SK-N-SH (cell line): ENCODE measurements at regions not wholly inside any gene's neighbourhood (a gene's known extent, or its start where the extent isn't known, plus 50 kb on each side); places are given as distances from the start of the nearest gene placed in this dataset.

Source experiments
- CTCF ChIA-PET: fragments of 300-600, 350-600 bp; formaldehyde crosslinking; extraction: SDS; loops from one replicate; lab custom pipeline; 2021; lab: Yijun Ruan, JAX
- POLR2A ChIA-PET: fragments of 350-600 bp; sonication (Branson Sonifier 250); formaldehyde crosslinking; extraction: SDS; loops from one replicate; lab custom pipeline; 2020; ENCODE audit warnings: antibody characterized with exemption, inconsistent platforms; lab: Yijun Ruan, JAX
- DNase-seq: peaks from one replicate; pipeline ENCODE4 v3.0.0; 2012
- H2AFZ ChIP-seq: fragments of 200-600 bp; sonication (generic); 2 replicates; pipeline ENCODE4 v1.8.1; 2016; ENCODE audit warnings: antibody characterized with exemption, mild to moderate bottlenecking, low read depth
- H3F3A ChIP-seq: fragments of 200-600 bp; sonication (generic); replicated peaks from 2 replicates; pipeline ENCODE3; 2016; ENCODE audit warnings: antibody characterized with exemption, mild to moderate bottlenecking; ENCODE audit not compliant: insufficient read depth
- H3K27ac ChIP-seq, 2 experiments: fragments of 200-500 bp in 1 of 2; fragments of 200-600 bp in 1 of 2; sonication (Bioruptor generic) in 1 of 2; sonication (generic), shearing (Covaris generic) in 1 of 2; 2 replicates each; pipeline versions ENCODE4 v1.5.1 to v1.6.1; 2014 to 2016; ENCODE audit warnings: low read depth in 2 of 2, inconsistent platforms in 1 of 2, low read length in 1 of 2, mild to moderate bottlenecking in 1 of 2, mixed read lengths in 1 of 2
- H3K27me3 ChIP-seq: fragments of 200-600 bp; sonication (generic), shearing (Covaris generic); 2 replicates; pipeline ENCODE4 v1.6.1; 2016; ENCODE audit warnings: mixed run types; ENCODE audit not compliant: insufficient read depth
- H3K36me3 ChIP-seq, 2 experiments: fragments of 200-500 bp in 1 of 2; fragments of 200-600 bp in 1 of 2; sonication (Bioruptor generic) in 1 of 2; sonication (generic) in 1 of 2; replicated peaks in 1 of 2; 2 replicates each; pipeline versions ENCODE3 to v1.5.1; 2014 to 2016; ENCODE audit warnings: low read length in 1 of 2, mild to moderate bottlenecking in 1 of 2; ENCODE audit not compliant: insufficient read depth in 2 of 2, control insufficient read depth in 1 of 2
- H3K4me1 ChIP-seq, 2 experiments: fragments of 200-500 bp in 1 of 2; fragments of 200-600 bp in 1 of 2; sonication (Bioruptor generic) in 1 of 2; sonication (generic), shearing (Covaris generic) in 1 of 2; 2 replicates each; pipeline versions ENCODE4 v1.5.1 to v1.6.1; 2014 to 2016; ENCODE audit warnings: low read depth in 1 of 2, low read length in 1 of 2, mixed run types in 1 of 2; ENCODE audit not compliant: insufficient read depth in 2 of 2, control insufficient read depth in 1 of 2
- H3K4me2 ChIP-seq: fragments of 200-600 bp; sonication (generic), shearing (Covaris generic); 2 replicates; pipeline ENCODE4 v1.6.1; 2017; ENCODE audit warnings: mixed run types
- H3K4me3 ChIP-seq, 2 experiments: fragments of 200-500 bp in 1 of 2; fragments of 200-600 bp in 1 of 2; sonication (Bioruptor generic) in 1 of 2; sonication (generic), shearing (Covaris generic) in 1 of 2; 2 replicates each; pipeline versions ENCODE4 v1.5.1 to v1.8.1; 2014 to 2016; ENCODE audit warnings: low read depth in 2 of 2, inconsistent platforms in 1 of 2, low read length in 1 of 2, mild to moderate bottlenecking in 1 of 2, mixed read lengths in 1 of 2, moderate library complexity in 1 of 2
- H3K79me2 ChIP-seq: fragments of 200-600 bp; sonication (generic); 2 replicates; pipeline ENCODE4 v1.8.1; 2017; ENCODE audit warnings: mild to moderate bottlenecking; ENCODE audit not compliant: insufficient read depth
- H3K9ac ChIP-seq: fragments of 200-600 bp; sonication (generic); 2 replicates; pipeline ENCODE4 v1.6.1; 2017; ENCODE audit warnings: mixed run types
- H3K9me2 ChIP-seq: fragments of 200-600 bp; sonication (generic); 2 replicates; pipeline ENCODE4 v1.6.1; 2017; ENCODE audit warnings: mixed run types
- H3K9me3 ChIP-seq: fragments of 200-600 bp; sonication (generic); 2 replicates; pipeline ENCODE4 v1.6.1; 2017; ENCODE audit warnings: mixed run types, mild to moderate bottlenecking, moderate library complexity
- H4K20me1 ChIP-seq: fragments of 200-600 bp; sonication (generic); 2 replicates; pipeline ENCODE4 v1.6.1; 2017; ENCODE audit warnings: mild to moderate bottlenecking, mixed run types; ENCODE audit not compliant: insufficient read depth
- CHD2 ChIP-seq: fragments of 150-350 bp; IDR thresholded peaks from 2 replicates; pipeline ENCODE4 v1.6.1; 2018; ENCODE audit warnings: low read length; ENCODE audit not compliant: partially characterized antibody
- ELF1 ChIP-seq: IDR thresholded peaks from 2 replicates; pipeline ENCODE4 v1.4.0; 2012
- EP300 ChIP-seq, 2 experiments: IDR thresholded peaks; 2 replicates each; pipeline versions ENCODE4 v1.4.0 to v1.6.1; 2012; ENCODE audit warnings: borderline replicate concordance in 1 of 2, low read depth in 1 of 2, low read length in 1 of 2
- FOSL2 ChIP-seq: IDR thresholded peaks from 2 replicates; pipeline ENCODE4 v1.4.0; 2012; ENCODE audit warnings: low read depth, mild to moderate bottlenecking, moderate library complexity, borderline replicate concordance
- FOXJ3 ChIP-seq: sonication (generic); formaldehyde crosslinking; IDR thresholded peaks from 2 replicates; pipeline ENCODE4 v1.5.1; 2020; ENCODE audit warnings: mild to moderate bottlenecking, missing genetic modification reagents
- GABPA ChIP-seq: IDR thresholded peaks from 2 replicates; pipeline ENCODE4 v1.4.0; 2012; ENCODE audit warnings: low read depth, mild to moderate bottlenecking
- JUND ChIP-seq: IDR thresholded peaks from 2 replicates; pipeline ENCODE4 v1.4.0; 2012
- MXI1 ChIP-seq: IDR thresholded peaks from 2 replicates; pipeline ENCODE4 v1.6.1; 2012; ENCODE audit warnings: mild to moderate bottlenecking, low read depth, low read length, improper control_type of control experiment
- NFIC ChIP-seq: IDR thresholded peaks from 2 replicates; pipeline ENCODE4 v1.4.0; 2012; ENCODE audit warnings: borderline replicate concordance
- POLR2AphosphoS5 ChIP-seq: IDR thresholded peaks from 2 replicates; pipeline ENCODE4 v1.6.1; 2012; ENCODE audit warnings: low read depth, low read length
- RCOR1 ChIP-seq: fragments of 150-350 bp; IDR thresholded peaks from 2 replicates; pipeline ENCODE4 v1.6.1; 2017; ENCODE audit warnings: antibody characterized with exemption, low read length
- RXRA ChIP-seq: IDR thresholded peaks from 2 replicates; pipeline ENCODE4 v1.4.0; 2012; ENCODE audit warnings: low read depth, mild to moderate bottlenecking, borderline replicate concordance
- SMC3 ChIP-seq: IDR thresholded peaks from 2 replicates; pipeline ENCODE4 v1.6.1; 2012; ENCODE audit warnings: low read depth, low read length, improper control_type of control experiment
- TAF1 ChIP-seq: IDR thresholded peaks from 2 replicates; pipeline ENCODE4 v1.6.1; 2012; ENCODE audit warnings: low read depth, mild to moderate bottlenecking, low read length, moderate library complexity, borderline replicate concordance
- TEAD4 ChIP-seq: IDR thresholded peaks from 2 replicates; pipeline ENCODE4 v1.4.0; 2012; ENCODE audit warnings: mild to moderate bottlenecking, borderline replicate concordance; ENCODE audit not compliant: insufficient read depth
- WGBS: methylation state at CpG from one replicate; pipeline ENCODE4 v1.1.6; 2017; ENCODE audit warnings: low lambda C conversion rate; 5-methylcytosine and 5-hydroxymethylcytosine counted together
- TF ChIP-seq, protein P1 (sequence below): IDR thresholded peaks from 2 replicates; pipeline ENCODE4 v1.6.1; 2012; ENCODE audit warnings: mild to moderate bottlenecking, low read depth, low read length, moderate library complexity
- TF ChIP-seq, protein P2 (sequence below): IDR thresholded peaks from 2 replicates; pipeline ENCODE4 v1.4.0; 2012; ENCODE audit warnings: low read depth, borderline replicate concordance
- TF ChIP-seq, protein P3 (sequence below): fragments of 150-350 bp; IDR thresholded peaks from 2 replicates; pipeline ENCODE4 v1.6.1; 2016; ENCODE audit warnings: mild to moderate bottlenecking, low read depth, low read length

DNA sequence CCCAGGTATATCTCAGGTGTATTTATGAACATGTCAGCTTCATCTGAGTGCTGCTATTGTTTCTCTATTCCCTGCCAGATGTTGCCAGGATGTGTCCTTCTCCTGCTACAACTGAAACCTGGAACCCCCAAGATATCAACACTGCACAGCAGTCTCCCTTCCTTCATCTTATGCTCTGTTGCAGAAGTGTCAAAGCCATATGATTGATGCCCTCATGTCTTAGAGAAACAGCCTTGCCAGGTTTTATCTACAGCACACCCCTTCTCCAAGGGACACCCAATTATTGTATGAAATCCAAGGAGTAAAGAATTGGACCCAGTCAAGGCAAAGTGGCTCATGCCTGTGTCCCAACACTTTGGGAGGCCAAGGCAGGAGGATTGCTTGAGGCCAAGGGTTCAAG is 60.5 kb upstream of the GHITM start (continued):
- TF ChIP-seq, protein P1, sequence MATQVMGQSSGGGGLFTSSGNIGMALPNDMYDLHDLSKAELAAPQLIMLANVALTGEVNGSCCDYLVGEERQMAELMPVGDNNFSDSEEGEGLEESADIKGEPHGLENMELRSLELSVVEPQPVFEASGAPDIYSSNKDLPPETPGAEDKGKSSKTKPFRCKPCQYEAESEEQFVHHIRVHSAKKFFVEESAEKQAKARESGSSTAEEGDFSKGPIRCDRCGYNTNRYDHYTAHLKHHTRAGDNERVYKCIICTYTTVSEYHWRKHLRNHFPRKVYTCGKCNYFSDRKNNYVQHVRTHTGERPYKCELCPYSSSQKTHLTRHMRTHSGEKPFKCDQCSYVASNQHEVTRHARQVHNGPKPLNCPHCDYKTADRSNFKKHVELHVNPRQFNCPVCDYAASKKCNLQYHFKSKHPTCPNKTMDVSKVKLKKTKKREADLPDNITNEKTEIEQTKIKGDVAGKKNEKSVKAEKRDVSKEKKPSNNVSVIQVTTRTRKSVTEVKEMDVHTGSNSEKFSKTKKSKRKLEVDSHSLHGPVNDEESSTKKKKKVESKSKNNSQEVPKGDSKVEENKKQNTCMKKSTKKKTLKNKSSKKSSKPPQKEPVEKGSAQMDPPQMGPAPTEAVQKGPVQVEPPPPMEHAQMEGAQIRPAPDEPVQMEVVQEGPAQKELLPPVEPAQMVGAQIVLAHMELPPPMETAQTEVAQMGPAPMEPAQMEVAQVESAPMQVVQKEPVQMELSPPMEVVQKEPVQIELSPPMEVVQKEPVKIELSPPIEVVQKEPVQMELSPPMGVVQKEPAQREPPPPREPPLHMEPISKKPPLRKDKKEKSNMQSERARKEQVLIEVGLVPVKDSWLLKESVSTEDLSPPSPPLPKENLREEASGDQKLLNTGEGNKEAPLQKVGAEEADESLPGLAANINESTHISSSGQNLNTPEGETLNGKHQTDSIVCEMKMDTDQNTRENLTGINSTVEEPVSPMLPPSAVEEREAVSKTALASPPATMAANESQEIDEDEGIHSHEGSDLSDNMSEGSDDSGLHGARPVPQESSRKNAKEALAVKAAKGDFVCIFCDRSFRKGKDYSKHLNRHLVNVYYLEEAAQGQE, result no peak

DNA sequence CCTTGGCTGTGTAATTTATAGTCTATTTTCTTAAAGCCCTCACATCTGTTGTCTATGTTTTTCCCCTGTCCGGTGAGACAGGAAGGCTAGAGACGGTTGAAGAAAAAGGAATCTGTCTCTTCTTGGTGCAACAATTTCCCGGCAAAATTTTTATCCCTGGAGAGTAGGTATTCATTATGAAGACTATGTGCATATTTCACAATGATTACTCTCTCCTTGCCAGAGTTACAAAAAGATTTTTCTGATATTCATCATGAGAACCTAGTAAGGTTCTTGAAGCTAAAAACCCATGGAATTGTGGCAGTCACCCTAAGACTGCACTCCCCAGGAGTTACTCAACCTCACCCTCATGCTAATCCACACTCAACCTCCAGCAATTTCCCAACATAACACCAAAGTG is 55.0 kb upstream of the GHITM start:
- no peaks in the 10 kb centered on the region for H3K36me3 ChIP-seq
- H3K9me2 ChIP-seq, result no peaks in the 10 kb centered on the region
- ChIA-PET POLR2A (no interaction called here), CTCF (no interaction called here)
- no peak overlapping the region for H3K27ac ChIP-seq
- H4K20me1 ChIP-seq, result no peaks in the 10 kb centered on the region
- peaks cover 0 to 5% of the 10 kb centered on the region in 2 experiments; a peak in 2 of 4 replicates for H3K4me1 ChIP-seq
- 16% methylated on average over 3 of the region's 3 CpGs for WGBS
- H3F3A ChIP-seq, result no peaks in the 10 kb centered on the region
- H3K79me2 ChIP-seq, result no peaks in the 10 kb centered on the region
- H3K9ac ChIP-seq, result no peak overlapping the region
- no peaks in the 10 kb centered on the region for H3K27me3 ChIP-seq
- DNase-seq, result no peak
- H2AFZ ChIP-seq, result no peak overlapping the region
- H3K4me3 ChIP-seq, result no peak overlapping the region
- TF ChIP-seq POLR2AphosphoS5 (no peak), CHD2 (no peak), JUND (no peak), ELF1 (no peak), FOSL2 (no peak)
- TF ChIP-seq, protein P2, sequence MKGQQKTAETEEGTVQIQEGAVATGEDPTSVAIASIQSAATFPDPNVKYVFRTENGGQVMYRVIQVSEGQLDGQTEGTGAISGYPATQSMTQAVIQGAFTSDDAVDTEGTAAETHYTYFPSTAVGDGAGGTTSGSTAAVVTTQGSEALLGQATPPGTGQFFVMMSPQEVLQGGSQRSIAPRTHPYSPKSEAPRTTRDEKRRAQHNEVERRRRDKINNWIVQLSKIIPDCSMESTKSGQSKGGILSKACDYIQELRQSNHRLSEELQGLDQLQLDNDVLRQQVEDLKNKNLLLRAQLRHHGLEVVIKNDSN, result no peak
- TF ChIP-seq, protein P3, sequence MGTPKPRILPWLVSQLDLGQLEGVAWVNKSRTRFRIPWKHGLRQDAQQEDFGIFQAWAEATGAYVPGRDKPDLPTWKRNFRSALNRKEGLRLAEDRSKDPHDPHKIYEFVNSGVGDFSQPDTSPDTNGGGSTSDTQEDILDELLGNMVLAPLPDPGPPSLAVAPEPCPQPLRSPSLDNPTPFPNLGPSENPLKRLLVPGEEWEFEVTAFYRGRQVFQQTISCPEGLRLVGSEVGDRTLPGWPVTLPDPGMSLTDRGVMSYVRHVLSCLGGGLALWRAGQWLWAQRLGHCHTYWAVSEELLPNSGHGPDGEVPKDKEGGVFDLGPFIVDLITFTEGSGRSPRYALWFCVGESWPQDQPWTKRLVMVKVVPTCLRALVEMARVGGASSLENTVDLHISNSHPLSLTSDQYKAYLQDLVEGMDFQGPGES, result no peak
- no peaks in the 10 kb centered on the region for H3K9me3 ChIP-seq
- H3K4me2 ChIP-seq, result no peak overlapping the region

DNA sequence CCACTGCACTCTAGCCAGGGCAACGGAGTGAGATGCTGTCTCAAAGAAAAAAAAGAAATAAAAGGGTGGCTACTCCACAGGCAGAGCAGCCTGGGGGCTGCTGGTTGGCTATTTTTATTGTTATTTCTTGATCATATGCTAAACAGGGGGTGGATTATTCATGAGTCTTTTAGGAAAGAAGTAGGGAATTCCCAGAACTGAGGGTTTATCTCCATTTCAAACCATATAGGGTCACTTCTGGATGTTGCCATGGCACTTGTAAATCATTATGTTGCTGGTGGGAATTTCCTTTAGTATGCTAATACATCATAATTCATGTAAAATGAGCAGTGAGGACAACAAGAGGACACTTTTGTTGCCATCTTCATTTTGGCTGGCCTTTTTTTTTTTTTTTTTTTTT is 52.1 kb upstream of the GHITM start:
- Histone ChIP-seq H3F3A (no peaks in the 10 kb centered on the region), H3K79me2 (no peaks in the 10 kb centered on the region), H3K9me3 (no peaks in the 10 kb centered on the region), H3K27me3 (no peaks in the 10 kb centered on the region), H3K9me2 (no peaks in the 10 kb centered on the region), H3K27ac (no peak overlapping the region), H4K20me1 (no peaks in the 10 kb centered on the region), H3K9ac (no peak overlapping the region), H3K4me2 (no peak overlapping the region), H2AFZ (no peak overlapping the region), H3K36me3 (no peaks in the 10 kb centered on the region), H3K4me3 (no peak overlapping the region), H3K4me1 (peaks cover 0 to 6% of the 10 kb centered on the region in 2 experiments; a peak in 2 of 4 replicates)
- POLR2A ChIA-PET, result no interaction called here
- CTCF ChIA-PET, result no interaction called here
- WGBS, result 62% methylated on average over 1 of the region's 1 CpG
- DNase-seq, result no peak
- no peak for TF ChIP-seq EP300 (IDR thresholded peaks at IDR 0.05; ENCODE audit: borderline replicate concordance in 1 of 2, low read depth in 1 of 2, low read length in 1 of 2)
- no peak for TF ChIP-seq NFIC
- no peak for TF ChIP-seq GABPA
- TF ChIP-seq, protein P2, result no peak
- TF ChIP-seq, protein P3, result no peak
- TF ChIP-seq TAF1, result no peak
- no peak for TF ChIP-seq CHD2
- no peak for TF ChIP-seq FOXJ3
- no peak for TF ChIP-seq RCOR1
- no peak for TF ChIP-seq SMC3
- no peak for TF ChIP-seq RXRA
- TF ChIP-seq TEAD4, result no peak
- TF ChIP-seq MXI1, result no peak
